NB4 (cell line): ENCODE measurements at regions not wholly inside any gene's neighbourhood (a gene's known extent, or its start where the extent isn't known, plus 50 kb on each side); places are given as distances from the start of the nearest gene placed in this dataset.

Source experiments
- MYC ChIP-seq: IDR thresholded peaks from 2 replicates; pipeline ENCODE4 v1.6.1; 2011; ENCODE audit warnings: low read depth, low read length
- POLR2A ChIP-seq: IDR thresholded peaks from 2 replicates; pipeline ENCODE4 v1.6.1; 2011; ENCODE audit warnings: mild to moderate bottlenecking; ENCODE audit not compliant: insufficient read length; ENCODE audit errors: extremely low read depth
- TF ChIP-seq, protein P1 (sequence below): IDR thresholded peaks from one replicate; pipeline ENCODE4 v1.5.1; 2012; ENCODE audit warnings: low read depth, low read length
- TF ChIP-seq, protein P2 (sequence below): IDR thresholded peaks from 2 replicates; pipeline ENCODE4 v1.6.1; 2011; ENCODE audit warnings: low read depth, low read length

DNA sequence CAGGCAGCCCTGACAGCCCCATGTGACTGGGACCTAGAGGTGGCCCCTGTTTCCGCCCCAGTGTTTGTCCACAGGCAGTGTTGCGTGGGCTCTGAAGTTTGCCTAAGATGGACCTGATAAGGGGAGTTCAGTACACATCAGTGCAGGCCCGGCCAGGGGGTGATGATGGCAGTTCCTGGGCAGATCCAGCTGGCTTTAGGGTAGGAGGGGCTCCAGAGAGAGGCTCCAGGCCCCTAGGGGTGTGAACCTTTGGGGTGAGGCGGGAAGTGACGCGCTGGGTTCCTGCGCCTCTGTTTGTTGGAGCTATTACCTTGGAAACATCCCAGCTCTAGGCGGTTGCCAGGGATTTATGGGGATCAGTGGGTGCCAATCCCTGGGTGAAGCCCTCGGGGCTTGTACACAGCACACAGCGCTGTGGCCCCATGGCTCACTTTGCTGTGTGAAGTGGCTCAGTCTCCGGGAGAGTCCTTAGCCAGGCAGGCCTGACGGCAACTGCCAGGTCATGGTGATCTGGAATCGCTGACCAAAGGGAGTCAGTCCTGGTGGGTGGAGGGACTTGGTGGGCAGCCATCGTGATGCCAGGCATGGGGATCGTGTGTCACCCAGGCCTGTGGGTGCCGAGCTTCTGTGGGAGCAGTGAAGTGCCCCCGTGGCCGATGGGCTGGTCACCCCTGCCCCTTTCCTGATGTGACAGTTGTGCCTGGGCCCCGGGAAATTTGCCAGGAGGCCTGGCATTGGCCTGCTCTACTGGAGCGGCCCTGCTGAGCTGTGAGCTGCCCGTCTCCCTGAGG is 146.1 kb downstream of the SEC14L1 start:
- TF ChIP-seq, protein P1, sequence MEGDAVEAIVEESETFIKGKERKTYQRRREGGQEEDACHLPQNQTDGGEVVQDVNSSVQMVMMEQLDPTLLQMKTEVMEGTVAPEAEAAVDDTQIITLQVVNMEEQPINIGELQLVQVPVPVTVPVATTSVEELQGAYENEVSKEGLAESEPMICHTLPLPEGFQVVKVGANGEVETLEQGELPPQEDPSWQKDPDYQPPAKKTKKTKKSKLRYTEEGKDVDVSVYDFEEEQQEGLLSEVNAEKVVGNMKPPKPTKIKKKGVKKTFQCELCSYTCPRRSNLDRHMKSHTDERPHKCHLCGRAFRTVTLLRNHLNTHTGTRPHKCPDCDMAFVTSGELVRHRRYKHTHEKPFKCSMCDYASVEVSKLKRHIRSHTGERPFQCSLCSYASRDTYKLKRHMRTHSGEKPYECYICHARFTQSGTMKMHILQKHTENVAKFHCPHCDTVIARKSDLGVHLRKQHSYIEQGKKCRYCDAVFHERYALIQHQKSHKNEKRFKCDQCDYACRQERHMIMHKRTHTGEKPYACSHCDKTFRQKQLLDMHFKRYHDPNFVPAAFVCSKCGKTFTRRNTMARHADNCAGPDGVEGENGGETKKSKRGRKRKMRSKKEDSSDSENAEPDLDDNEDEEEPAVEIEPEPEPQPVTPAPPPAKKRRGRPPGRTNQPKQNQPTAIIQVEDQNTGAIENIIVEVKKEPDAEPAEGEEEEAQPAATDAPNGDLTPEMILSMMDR: no peak
- no peak for TF ChIP-seq POLR2A
- TF ChIP-seq, protein P2, sequence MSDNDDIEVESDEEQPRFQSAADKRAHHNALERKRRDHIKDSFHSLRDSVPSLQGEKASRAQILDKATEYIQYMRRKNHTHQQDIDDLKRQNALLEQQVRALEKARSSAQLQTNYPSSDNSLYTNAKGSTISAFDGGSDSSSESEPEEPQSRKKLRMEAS: no peak
- no peak for TF ChIP-seq MYC
